ENCODE measurements at regions not wholly inside any gene's neighbourhood (a gene's known extent, or its start where the extent isn't known, plus 50 kb on each side); places are given as distances from the start of the nearest gene placed in this dataset.

DNA sequence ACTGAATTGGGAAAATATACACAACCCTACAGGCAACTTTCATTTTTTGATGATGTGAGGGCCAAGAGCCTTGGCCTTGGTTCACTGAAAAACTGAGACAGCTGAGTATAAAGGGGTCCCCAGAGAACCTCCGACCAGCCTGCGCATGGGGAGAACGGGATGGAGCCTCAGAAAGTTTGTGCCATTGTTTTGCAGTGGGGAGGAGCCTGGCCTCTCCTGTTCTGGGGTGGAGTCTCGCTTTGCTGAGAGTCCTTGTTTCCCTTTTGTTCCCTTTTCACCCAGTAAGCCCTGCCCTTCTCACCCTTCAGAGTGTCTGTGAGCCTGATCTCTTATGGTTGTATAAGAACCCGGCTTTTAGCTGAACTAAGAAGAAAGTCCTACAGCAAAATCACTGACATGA is 193.2 kb upstream of the AKR1E2 start:
- peaks cover 5% of the 10 kb centered on the region for H3K9me3 ChIP-seq (ENCODE audit: insufficient read depth, low read length, severe bottlenecking)
- no peaks in the 10 kb centered on the region for H3K4me1 ChIP-seq (ENCODE audit: insufficient read depth, low read length)
- H3K36me3 ChIP-seq (ENCODE audit: insufficient read depth, low read length), result no peaks in the 10 kb centered on the region
- H2AFZ ChIP-seq (ENCODE audit: low read depth, low read length), result no peak overlapping the region
- DNase-seq, result no peak
- no peak overlapping the region for H3K27ac ChIP-seq (ENCODE audit: low read length)
- no peak for TF ChIP-seq EZH2 (IDR thresholded peaks at IDR 0.05; ENCODE audit: borderline replicate concordance, low read depth, low read length, severe bottlenecking)
- TF ChIP-seq, protein P1, sequence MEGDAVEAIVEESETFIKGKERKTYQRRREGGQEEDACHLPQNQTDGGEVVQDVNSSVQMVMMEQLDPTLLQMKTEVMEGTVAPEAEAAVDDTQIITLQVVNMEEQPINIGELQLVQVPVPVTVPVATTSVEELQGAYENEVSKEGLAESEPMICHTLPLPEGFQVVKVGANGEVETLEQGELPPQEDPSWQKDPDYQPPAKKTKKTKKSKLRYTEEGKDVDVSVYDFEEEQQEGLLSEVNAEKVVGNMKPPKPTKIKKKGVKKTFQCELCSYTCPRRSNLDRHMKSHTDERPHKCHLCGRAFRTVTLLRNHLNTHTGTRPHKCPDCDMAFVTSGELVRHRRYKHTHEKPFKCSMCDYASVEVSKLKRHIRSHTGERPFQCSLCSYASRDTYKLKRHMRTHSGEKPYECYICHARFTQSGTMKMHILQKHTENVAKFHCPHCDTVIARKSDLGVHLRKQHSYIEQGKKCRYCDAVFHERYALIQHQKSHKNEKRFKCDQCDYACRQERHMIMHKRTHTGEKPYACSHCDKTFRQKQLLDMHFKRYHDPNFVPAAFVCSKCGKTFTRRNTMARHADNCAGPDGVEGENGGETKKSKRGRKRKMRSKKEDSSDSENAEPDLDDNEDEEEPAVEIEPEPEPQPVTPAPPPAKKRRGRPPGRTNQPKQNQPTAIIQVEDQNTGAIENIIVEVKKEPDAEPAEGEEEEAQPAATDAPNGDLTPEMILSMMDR (IDR thresholded peaks at IDR 0.05; ENCODE audit: borderline replicate concordance, extremely low read depth, low read length, poor library complexity, severe bottlenecking), result no peak
- no peak for ATAC-seq (ENCODE audit: insufficient read depth, low read depth)
- H3K4me2 ChIP-seq (ENCODE audit: insufficient read depth, low read length), result no peak overlapping the region
- no peak overlapping the region for H3K9ac ChIP-seq (ENCODE audit: low read depth, low read length)
- no peaks in the 10 kb centered on the region for H3K79me2 ChIP-seq (ENCODE audit: insufficient read depth, low read length)
- no peak overlapping the region for H3K4me3 ChIP-seq (ENCODE audit: low read depth in 1 of 2, low read length in 2 of 2)
- H4K20me1 ChIP-seq (ENCODE audit: insufficient read depth, low read length), result no peaks in the 10 kb centered on the region
- H3K27me3 ChIP-seq (ENCODE audit: insufficient read depth, low read length, poor library complexity), result no peaks in the 10 kb centered on the region

DNA sequence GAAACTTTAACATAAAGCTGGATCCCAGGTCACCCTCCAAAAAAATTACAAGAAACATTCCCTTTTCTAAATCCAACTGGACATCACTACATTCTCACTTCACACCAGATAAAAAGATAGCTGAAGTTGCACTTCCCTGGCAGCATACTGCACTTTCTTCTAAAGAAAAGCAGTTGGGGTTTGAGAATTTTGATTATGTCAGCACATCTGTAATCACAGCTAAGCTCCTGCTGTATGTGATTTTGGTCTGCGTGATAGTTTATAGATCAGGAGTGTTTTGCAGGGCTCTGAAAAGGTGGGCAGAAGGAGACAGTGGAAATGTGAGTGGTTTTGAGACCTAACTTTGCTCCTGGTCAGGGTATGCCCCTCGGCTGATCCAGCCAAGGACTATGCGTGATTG is 199.1 kb upstream of the AKR1E2 start:
- Histone ChIP-seq H4K20me1 (ENCODE audit: insufficient read depth, low read length) (no peaks in the 10 kb centered on the region), H3K27ac (ENCODE audit: low read length) (no peak overlapping the region), H3K79me2 (ENCODE audit: insufficient read depth, low read length) (no peaks in the 10 kb centered on the region), H3K9me3 (ENCODE audit: insufficient read depth, low read length, severe bottlenecking) (peaks cover 11% of the 10 kb centered on the region), H3K36me3 (ENCODE audit: insufficient read depth, low read length) (no peaks in the 10 kb centered on the region), H3K4me3 (ENCODE audit: low read depth in 1 of 2, low read length in 2 of 2) (no peak overlapping the region), H2AFZ (ENCODE audit: low read depth, low read length) (no peak overlapping the region), H3K4me1 (ENCODE audit: insufficient read depth, low read length) (no peaks in the 10 kb centered on the region), H3K9ac (ENCODE audit: low read depth, low read length) (no peak overlapping the region), H3K27me3 (ENCODE audit: insufficient read depth, low read length, poor library complexity) (no peaks in the 10 kb centered on the region), H3K4me2 (ENCODE audit: insufficient read depth, low read length) (no peak overlapping the region)
- ATAC-seq (ENCODE audit: insufficient read depth, low read depth), result no peak
- no peak for DNase-seq
- TF ChIP-seq EZH2 (IDR thresholded peaks at IDR 0.05; ENCODE audit: borderline replicate concordance, low read depth, low read length, severe bottlenecking), result no peak
- TF ChIP-seq, protein P1 (IDR thresholded peaks at IDR 0.05; ENCODE audit: borderline replicate concordance, extremely low read depth, low read length, poor library complexity, severe bottlenecking), result no peak

DNA sequence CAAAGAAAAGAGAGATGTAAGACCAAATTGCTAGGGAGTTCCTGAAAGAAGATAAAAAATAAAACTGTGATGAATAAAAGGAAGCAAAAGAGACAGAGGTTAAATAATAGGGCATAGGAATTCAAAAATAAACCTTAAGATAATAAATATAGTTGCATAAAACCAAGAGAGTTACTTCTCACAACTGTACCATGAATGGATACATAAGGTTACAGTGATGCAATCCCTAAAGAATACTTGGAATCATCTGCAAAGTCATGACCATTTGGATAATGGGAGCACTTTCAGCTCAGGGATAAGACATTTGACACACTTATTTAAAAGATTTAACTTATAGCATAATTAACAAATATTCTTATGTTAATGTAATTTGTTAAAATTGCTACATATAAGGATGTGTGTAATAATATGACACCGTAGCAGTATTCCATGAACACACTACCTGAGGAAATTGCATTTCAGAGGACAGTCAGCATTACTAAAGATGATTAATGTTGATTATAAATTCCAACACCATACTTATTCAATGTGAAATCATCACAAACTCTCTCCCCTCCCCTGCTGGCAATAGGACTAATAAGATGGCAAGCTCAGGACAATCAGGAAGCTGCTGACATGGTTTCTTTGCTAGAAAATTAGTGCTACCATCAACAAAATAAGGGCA is 202.1 kb upstream of the AKR1E2 start:
- H3K9ac ChIP-seq (ENCODE audit: low read depth, low read length), result no peak overlapping the region

More for the DNA sequence above, 202.1 kb upstream of the AKR1E2 start:
- no peak for ATAC-seq (ENCODE audit: insufficient read depth, low read depth)
- H2AFZ ChIP-seq (ENCODE audit: low read depth, low read length), result no peak overlapping the region
- H3K4me1 ChIP-seq (ENCODE audit: insufficient read depth, low read length), result no peaks in the 10 kb centered on the region
- DNase-seq, result no peak
- no peaks in the 10 kb centered on the region for H3K27me3 ChIP-seq (ENCODE audit: insufficient read depth, low read length, poor library complexity)
- no peaks in the 10 kb centered on the region for H3K79me2 ChIP-seq (ENCODE audit: insufficient read depth, low read length)
- H3K27ac ChIP-seq (ENCODE audit: low read length), result no peak overlapping the region
- peaks cover 11% of the 10 kb centered on the region for H3K9me3 ChIP-seq (ENCODE audit: insufficient read depth, low read length, severe bottlenecking)
- TF ChIP-seq, protein P1 (IDR thresholded peaks at IDR 0.05; ENCODE audit: borderline replicate concordance, extremely low read depth, low read length, poor library complexity, severe bottlenecking), result no peak
- no peak for TF ChIP-seq EZH2 (IDR thresholded peaks at IDR 0.05; ENCODE audit: borderline replicate concordance, low read depth, low read length, severe bottlenecking)
- H3K36me3 ChIP-seq (ENCODE audit: insufficient read depth, low read length), result no peaks in the 10 kb centered on the region
- H4K20me1 ChIP-seq (ENCODE audit: insufficient read depth, low read length), result no peaks in the 10 kb centered on the region
- no peak overlapping the region for H3K4me3 ChIP-seq (ENCODE audit: low read depth in 1 of 2, low read length in 2 of 2)
- no peak overlapping the region for H3K4me2 ChIP-seq (ENCODE audit: insufficient read depth, low read length)

All from DND-41 (cell line).